ENCODE measurements at regions not wholly inside any gene's neighbourhood (a gene's known extent, or its start where the extent isn't known, plus 50 kb on each side); places are given as distances from the start of the nearest gene placed in this dataset.

GRCh38 chr14:21825845-21826244 lies 152.2 kb upstream of the OR4E1 start:
- Histone ChIP-seq H3K4me3 (no peak overlapping the region), H3K4me2 (ENCODE audit: control insufficient read depth, insufficient read depth) (no peak overlapping the region), H2AFZ (ENCODE audit: control insufficient read depth, low read depth, low read length) (no peak overlapping the region), H3K9me3 (replicated peaks; ENCODE audit: control insufficient read depth, insufficient read depth, low read length) (no peaks in the 10 kb centered on the region), H3K4me1 (ENCODE audit: control insufficient read depth, insufficient read depth, low read length) (no peaks in the 10 kb centered on the region), H3K9ac (ENCODE audit: control insufficient read depth, insufficient read depth, low read length) (no peak overlapping the region), H3K27ac (ENCODE audit: control insufficient read depth, insufficient read depth) (no peak overlapping the region), H4K20me1 (ENCODE audit: control insufficient read depth, insufficient read depth) (no peaks in the 10 kb centered on the region), H3K36me3 (ENCODE audit: control insufficient read depth in 2 of 2, insufficient read depth in 2 of 2, low read length in 1 of 2) (no peaks in the 10 kb centered on the region), H3K79me2 (ENCODE audit: control insufficient read depth, insufficient read depth, low read length) (no peaks in the 10 kb centered on the region), H3K27me3 (replicated peaks in 1 of 2; ENCODE audit: control insufficient read depth in 2 of 2, insufficient read depth in 2 of 2, low read length in 1 of 2) (peaks cover 2 to 3% of the 10 kb centered on the region in 2 experiments; a peak in 3 of 4 replicates)
- no TSS peak for BruUV-seq (replicated peaks)
- TF ChIP-seq PBX3 (IDR thresholded peaks at IDR 0.05; ENCODE audit: insufficient replicate concordance, low read depth, low read length): no peak
- TF ChIP-seq PAX8 (IDR thresholded peaks at IDR 0.05): no peak
- TF ChIP-seq HDGF (IDR thresholded peaks at IDR 0.05): no peak
- no peak for ATAC-seq
- intact Hi-C loops (cut with micrococcal nuclease; ENCODE audit: unreplicated experiment) (no loop called here), in situ Hi-C loops (cut with MboI) (no loop called here)
- SMC1A ChIA-PET (ENCODE audit: uncharacterized antibody, unreplicated experiment): no interaction called here
- 43% methylated on average over 7 of the region's 7 CpGs for WGBS (ENCODE audit: insufficient coverage, insufficient replicate concordance, low lambda C conversion rate, missing lambda C conversion rate)
- RAD21 ChIA-PET (ENCODE audit: unreplicated experiment): no interaction called here
- POLR2A ChIA-PET: no interaction called here
- FAIRE-seq: no peak
- DNase-seq (ENCODE audit: low read depth, low spot score): no peak
- CTCF ChIA-PET: interaction anchor here (1.5 kb wide), 1 partner anchor 21 kb away, joined by 3 read pairs; no protein-coding TSS in a partner anchor

GRCh38 chr14:21825149-21825743 lies 151.6 kb upstream of the OR4E1 start:
- no TSS peak for BruUV-seq (replicated peaks)
- peak; percentile 75 for ATAC-seq
- ChIA-PET SMC1A (ENCODE audit: uncharacterized antibody, unreplicated experiment) (no interaction called here), POLR2A (no interaction called here), RAD21 (ENCODE audit: unreplicated experiment) (no interaction called here), CTCF (interaction anchor here (0.8 to 1.6 kb wide), 5 partner anchors 21 to 37 kb away, joined by 3 to 8 read pairs (median 3); no protein-coding TSS in a partner anchor)
- FAIRE-seq: no peak
- H2AFZ ChIP-seq (ENCODE audit: control insufficient read depth, low read depth, low read length): no peak overlapping the region
- H3K79me2 ChIP-seq (ENCODE audit: control insufficient read depth, insufficient read depth, low read length): no peaks in the 10 kb centered on the region
- no peaks in the 10 kb centered on the region for H4K20me1 ChIP-seq (ENCODE audit: control insufficient read depth, insufficient read depth)
- in situ Hi-C loops (cut with MboI): no loop called here
- peaks cover 2 to 3% of the 10 kb centered on the region in 2 experiments; a peak in 3 of 4 replicates for H3K27me3 ChIP-seq (replicated peaks in 1 of 2; ENCODE audit: control insufficient read depth in 2 of 2, insufficient read depth in 2 of 2, low read length in 1 of 2)
- H3K36me3 ChIP-seq (ENCODE audit: control insufficient read depth in 2 of 2, insufficient read depth in 2 of 2, low read length in 1 of 2): no peaks in the 10 kb centered on the region
- no peaks in the 10 kb centered on the region for H3K4me1 ChIP-seq (ENCODE audit: control insufficient read depth, insufficient read depth, low read length)
- no peak overlapping the region for H3K27ac ChIP-seq (ENCODE audit: control insufficient read depth, insufficient read depth)
- H3K9me3 ChIP-seq (replicated peaks; ENCODE audit: control insufficient read depth, insufficient read depth, low read length): no peaks in the 10 kb centered on the region
- DNase-seq (ENCODE audit: low read depth, low spot score): no peak
- no peak overlapping the region for H3K4me2 ChIP-seq (ENCODE audit: control insufficient read depth, insufficient read depth)
- no peak overlapping the region for H3K4me3 ChIP-seq
- WGBS (ENCODE audit: insufficient coverage, insufficient replicate concordance, low lambda C conversion rate, missing lambda C conversion rate): 3% methylated on average over 4 of the region's 4 CpGs
- H3K9ac ChIP-seq (ENCODE audit: control insufficient read depth, insufficient read depth, low read length): no peak overlapping the region
- TF ChIP-seq PAX8 (IDR thresholded peaks at IDR 0.05) (no peak), CTCF (IDR thresholded peaks at IDR 0.05 in 2 of 3, conservative IDR thresholded peaks at IDR 0.05 in 1 of 3; ENCODE audit: control insufficient read depth in 2 of 3, extremely low read depth in 1 of 3, insufficient read depth in 1 of 3, low read depth in 3 of 3, low read length in 3 of 3) (peak; percentile 30 to 43 (median 43); a peak in 5 of 6 replicates)
- intact Hi-C loops (cut with micrococcal nuclease; ENCODE audit: unreplicated experiment): no loop called here
